GM12873 (cell line): ENCODE measurements at regions not wholly inside any gene's neighbourhood (a gene's known extent, or its start where the extent isn't known, plus 50 kb on each side); places are given as distances from the start of the nearest gene placed in this dataset.

ENCODE experiments used
- TF ChIP-seq, protein P1 (sequence below): IDR thresholded peaks from 2 replicates; pipeline ENCODE4 v1.5.1; 2012; ENCODE audit warnings: low read depth, mild to moderate bottlenecking, moderate library complexity, low read length, control low read depth; ENCODE audit not compliant: insufficient read depth; ENCODE audit errors: missing control alignments

DNA sequence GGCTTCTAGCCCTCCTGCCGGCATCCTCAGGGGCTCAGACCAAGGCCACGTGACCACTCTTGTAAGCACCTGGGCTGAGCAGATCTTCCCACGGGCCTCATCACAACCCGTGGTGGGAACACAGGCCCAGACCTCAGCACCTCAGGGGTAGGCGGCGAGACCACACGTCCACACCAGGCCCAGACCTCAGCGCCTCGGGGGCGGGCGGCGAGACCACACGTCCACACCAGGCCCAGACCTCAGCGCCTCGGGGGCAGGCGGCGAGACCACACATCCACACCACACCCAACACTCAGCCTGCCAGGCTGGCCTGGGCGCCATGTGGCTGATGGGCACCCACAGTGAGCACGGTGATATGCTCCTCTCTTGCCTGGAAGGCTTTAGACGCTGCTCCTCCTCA lies 334.4 kb upstream of the SALL3 start:
- TF ChIP-seq, protein P1, sequence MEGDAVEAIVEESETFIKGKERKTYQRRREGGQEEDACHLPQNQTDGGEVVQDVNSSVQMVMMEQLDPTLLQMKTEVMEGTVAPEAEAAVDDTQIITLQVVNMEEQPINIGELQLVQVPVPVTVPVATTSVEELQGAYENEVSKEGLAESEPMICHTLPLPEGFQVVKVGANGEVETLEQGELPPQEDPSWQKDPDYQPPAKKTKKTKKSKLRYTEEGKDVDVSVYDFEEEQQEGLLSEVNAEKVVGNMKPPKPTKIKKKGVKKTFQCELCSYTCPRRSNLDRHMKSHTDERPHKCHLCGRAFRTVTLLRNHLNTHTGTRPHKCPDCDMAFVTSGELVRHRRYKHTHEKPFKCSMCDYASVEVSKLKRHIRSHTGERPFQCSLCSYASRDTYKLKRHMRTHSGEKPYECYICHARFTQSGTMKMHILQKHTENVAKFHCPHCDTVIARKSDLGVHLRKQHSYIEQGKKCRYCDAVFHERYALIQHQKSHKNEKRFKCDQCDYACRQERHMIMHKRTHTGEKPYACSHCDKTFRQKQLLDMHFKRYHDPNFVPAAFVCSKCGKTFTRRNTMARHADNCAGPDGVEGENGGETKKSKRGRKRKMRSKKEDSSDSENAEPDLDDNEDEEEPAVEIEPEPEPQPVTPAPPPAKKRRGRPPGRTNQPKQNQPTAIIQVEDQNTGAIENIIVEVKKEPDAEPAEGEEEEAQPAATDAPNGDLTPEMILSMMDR, result no peak

DNA sequence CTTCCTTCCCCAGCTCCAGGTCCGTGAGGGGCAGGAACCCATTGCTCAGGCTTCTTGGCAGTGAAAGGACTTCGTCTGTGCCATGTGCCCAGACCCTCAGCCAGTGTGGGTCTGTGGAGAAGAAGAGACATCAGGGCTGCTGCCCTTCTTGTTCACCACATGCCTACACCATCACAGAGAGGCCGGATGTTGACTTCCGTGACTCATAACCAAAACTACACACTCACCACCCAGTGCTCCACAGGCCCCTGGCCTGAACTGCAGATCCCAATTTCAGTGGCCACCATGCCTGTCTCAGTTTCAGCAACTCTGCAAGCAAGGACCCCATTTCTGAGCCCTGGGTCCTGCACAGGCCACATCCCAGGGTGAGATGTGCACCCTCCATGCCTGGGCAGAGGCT lies 332.6 kb upstream of the SALL3 start:
- TF ChIP-seq, protein P1, result no peak

DNA sequence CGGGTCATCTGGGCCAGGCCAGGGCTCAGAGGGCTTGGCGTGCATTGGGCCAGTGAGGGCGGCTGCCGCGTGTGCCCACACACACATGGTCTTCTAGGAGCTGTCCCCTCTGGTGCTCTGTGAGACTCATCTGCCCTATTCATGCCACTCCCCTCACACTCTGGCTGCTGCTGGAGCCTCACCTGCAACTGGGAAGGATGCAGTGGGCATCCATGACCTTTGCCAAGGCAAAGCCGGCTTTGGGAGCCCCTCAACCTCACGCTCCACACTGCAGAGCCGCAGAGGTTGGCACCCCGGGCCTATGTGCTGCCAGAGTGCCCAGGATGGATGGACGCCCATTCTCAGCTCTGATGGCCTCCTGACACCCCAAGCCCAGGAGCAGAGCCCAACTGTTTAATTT lies 330.2 kb upstream of the SALL3 start:
- TF ChIP-seq, protein P1, result no peak

DNA sequence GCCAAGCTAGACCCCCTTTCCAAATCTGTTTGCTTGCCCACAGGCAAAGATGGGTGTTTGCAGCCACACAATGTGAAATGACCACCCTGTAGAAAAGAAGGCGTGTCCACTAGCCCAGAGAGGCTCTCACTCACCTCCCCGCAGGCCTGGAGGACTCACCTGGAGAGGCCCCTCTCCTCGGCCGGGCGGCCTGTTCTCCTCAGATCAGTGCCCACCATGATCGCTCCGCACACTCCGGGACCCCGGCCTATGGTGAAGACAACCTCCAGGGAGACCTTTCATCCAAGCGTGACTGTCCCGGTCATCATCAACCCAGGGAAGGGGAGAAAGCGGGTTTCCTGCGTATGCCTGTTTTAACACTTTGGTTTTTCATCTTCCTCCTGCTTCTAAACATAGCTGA lies 328.7 kb upstream of the SALL3 start:
- TF ChIP-seq, protein P1, result no peak

DNA sequence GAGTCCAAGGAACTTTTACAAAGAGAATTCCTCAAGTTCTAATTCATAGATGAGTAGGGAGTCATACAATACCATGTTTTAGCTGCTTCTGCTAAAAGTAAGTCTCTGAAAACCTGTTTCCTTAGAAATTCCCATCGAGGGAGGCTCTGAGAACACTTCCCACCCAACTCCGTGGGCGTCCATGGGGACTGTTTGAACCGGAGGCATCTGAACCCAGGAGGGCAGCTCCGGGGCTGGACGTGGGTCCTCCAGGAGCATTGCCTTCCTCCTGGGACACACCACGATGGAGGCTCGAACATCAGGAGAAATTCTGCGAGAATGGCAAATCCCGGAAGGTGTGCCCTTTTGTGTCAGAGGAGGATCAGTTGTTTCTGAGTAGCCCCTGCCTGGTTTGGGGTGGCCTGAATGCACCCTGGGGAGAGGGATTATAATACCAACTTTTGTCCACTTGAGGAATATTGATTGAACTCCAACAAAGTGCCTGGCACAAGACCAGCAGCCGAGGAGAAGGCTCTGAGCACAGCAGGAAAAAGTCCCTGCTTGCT lies 327.5 kb upstream of the SALL3 start:
- TF ChIP-seq, protein P1, result no peak

DNA sequence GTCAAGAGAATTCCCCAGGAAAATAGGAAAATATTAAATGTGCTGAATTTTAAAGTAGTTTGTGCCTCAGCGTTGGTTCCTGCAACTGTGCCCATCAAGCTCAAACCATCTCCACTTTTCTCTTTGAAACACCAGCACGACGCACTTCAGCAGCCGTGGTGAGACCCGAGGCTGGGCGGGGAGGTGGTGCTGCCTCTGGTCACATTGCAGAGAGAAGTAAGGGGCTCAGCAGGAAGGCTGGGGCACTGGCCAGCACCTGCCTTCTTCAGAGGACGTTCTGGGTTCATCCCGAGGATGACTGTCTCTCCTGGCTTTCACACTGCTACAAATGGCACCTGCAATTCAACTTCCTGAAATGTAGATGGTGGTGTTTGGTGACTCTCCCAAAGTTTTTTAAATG lies 323.7 kb upstream of the SALL3 start:
- TF ChIP-seq, protein P1, result no peak

DNA sequence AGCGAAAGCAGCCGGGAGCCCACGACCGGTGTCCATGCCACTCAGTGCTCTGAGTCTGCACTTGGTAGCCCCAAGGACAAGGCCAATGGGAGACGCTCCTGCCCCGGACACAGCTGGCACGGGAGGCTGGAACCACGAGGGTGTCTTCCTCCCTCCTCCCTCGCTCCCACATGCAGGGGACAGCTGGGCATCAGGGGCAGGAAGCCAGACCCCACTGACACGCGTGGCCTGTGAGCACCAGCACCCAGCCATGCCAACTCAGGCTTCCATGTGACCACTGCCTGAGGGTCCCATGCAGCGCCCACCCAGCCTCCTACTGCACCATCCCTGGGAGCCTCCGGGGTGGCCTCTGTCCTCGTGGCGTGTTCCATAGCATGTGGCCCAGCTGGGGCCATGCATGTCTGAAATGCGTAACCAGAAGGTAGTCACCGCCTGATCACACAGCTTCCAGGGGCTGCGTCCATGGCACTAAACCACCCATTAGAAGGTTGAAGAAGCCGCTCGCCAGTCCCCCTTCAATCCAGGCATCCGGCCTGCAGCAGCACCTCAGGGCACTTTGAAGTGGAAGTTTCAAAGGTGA lies 323.2 kb upstream of the SALL3 start:
- TF ChIP-seq, protein P1, result no peak
